IPS-18c (cell line): ENCODE measurements at regions not wholly inside any gene's neighbourhood (a gene's known extent, or its start where the extent isn't known, plus 50 kb on each side); places are given as distances from the start of the nearest gene placed in this dataset.

ENCODE experiments used
- H3K4me3 ChIP-seq: 2 replicates; pipeline ENCODE4 v1.7.0; 2013; ENCODE audit warnings: low read depth, mild to moderate bottlenecking, low read length, moderate library complexity; ENCODE audit not compliant: insufficient read depth
- H3K9me3 ChIP-seq: one replicate; pipeline ENCODE4 v1.6.1; 2013; ENCODE audit warnings: mild to moderate bottlenecking, low read length, moderate library complexity; ENCODE audit not compliant: control insufficient read depth, insufficient read depth

- no peaks in the 10 kb centered on the region for H3K9me3 ChIP-seq
- H3K4me3 ChIP-seq = no peak overlapping the region
Observed at GRCh38 chr9:13556656-13557055, 277.2 kb upstream of the MPDZ start.

- Histone ChIP-seq H3K4me3 (no peak overlapping the region), H3K9me3 (no peaks in the 10 kb centered on the region)
Observed at GRCh38 chr9:13555989-13556500, 276.6 kb upstream of the MPDZ start.

DNA sequence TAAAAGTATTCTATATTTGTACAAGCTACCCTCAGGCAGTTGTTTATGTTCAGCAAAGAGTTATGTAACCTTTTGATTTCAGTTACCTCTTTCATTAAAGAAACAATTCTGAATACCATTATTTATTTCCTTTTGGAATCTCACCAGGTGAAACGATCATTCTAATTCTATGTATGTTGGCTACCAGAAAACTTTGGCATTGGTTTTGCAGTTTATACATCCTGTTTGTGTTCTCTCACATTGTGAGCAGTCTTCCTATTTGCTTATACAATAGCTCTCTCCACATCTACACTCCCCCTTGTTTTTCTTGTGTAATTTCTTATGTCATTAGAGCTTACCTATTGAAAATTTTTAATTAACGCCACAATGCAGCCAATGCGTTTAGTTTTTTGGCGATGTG lies 276.0 kb upstream of the MPDZ start:
- no peaks in the 10 kb centered on the region for H3K9me3 ChIP-seq
- no peak overlapping the region for H3K4me3 ChIP-seq

DNA sequence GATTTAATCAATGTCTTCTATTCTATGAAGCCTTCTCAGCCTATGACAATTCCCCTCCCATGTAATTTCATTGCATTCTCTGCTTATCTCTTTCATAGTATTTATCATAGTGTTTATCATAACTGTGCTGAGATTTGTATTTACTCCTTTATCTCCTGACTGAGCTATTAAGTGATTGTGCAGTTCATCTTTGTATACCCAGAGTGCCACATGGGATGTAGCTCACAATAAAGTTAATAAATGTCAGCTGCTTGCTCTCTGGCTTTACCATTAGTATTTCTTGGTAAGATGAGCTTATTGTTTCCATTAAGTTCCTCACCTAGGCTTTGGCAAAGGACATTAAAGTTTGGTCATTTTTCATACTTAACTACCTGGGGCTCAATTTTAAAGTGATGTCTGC lies 275.1 kb upstream of the MPDZ start:
- H3K4me3 ChIP-seq = no peak overlapping the region
- no peaks in the 10 kb centered on the region for H3K9me3 ChIP-seq

- Histone ChIP-seq H3K9me3 (no peaks in the 10 kb centered on the region), H3K4me3 (no peak overlapping the region)
Observed at GRCh38 chr9:13552606-13553215, 273.2 kb upstream of the MPDZ start.

GRCh38 chr9:13550519-13550918 lies 271.0 kb upstream of the MPDZ start:
- H3K4me3 ChIP-seq = no peak overlapping the region

DNA sequence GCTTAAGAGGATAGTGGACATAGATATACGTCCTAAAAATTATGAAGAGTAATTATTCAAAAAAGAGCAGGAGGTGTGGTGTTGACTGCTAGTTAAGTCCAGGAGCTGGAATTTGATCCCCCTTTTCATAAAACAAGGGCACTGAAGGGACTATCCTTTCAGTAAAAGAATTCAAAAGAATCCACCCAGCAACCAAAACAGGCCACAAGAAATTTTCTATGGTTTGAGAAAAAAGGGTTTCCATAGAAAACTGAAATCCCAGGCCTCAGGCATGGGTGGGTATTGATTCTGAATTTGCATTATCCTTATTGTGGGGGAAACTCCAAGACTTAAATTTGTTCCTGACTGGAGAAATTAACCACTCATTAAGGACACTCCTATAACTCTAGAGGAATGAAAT lies 269.0 kb upstream of the MPDZ start:
- Histone ChIP-seq H3K9me3 (no peaks in the 10 kb centered on the region), H3K4me3 (no peak overlapping the region)

More at GRCh38 chr9:13550519-13550918, 271.0 kb upstream of the MPDZ start:
- H3K9me3 ChIP-seq = no peaks in the 10 kb centered on the region

DNA sequence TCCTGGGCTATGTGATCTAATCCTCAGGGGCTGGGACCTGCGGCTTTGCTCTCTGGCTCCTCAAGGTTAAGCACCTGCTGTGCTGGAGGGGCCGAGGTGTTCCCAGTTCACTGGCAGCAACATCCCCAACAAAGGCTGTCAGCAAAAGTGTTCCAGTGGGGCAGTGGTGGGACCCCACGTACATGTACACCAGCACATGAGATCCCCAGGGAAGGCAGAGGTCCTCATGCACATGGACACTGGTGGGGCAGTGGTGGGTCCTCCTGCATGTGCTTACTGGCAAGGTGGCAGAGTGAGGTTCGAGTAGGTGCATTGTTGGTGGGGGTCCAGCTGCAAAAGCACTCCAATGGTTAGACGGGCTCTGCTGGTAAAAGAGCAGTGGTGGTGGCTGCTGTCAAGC lies 255.6 kb upstream of the MPDZ start:
- H3K9me3 ChIP-seq = no peaks in the 10 kb centered on the region
- H3K4me3 ChIP-seq = no peak overlapping the region

- Histone ChIP-seq H3K9me3 (no peaks in the 10 kb centered on the region), H3K4me3 (no peak overlapping the region)
Observed at GRCh38 chr9:13534006-13534405, 254.5 kb upstream of the MPDZ start.

GRCh38 chr9:13532407-13532806 lies 252.9 kb upstream of the MPDZ start:
- H3K4me3 ChIP-seq = no peak overlapping the region

GRCh38 chr9:13529321-13530104 lies 250.0 kb upstream of the MPDZ start:
- Histone ChIP-seq H3K4me3 (no peak overlapping the region), H3K9me3 (no peaks in the 10 kb centered on the region)

More at GRCh38 chr9:13532407-13532806, 252.9 kb upstream of the MPDZ start:
- H3K9me3 ChIP-seq = no peaks in the 10 kb centered on the region

- no peak overlapping the region for H3K4me3 ChIP-seq
Observed at GRCh38 chr9:13524245-13524644, 244.8 kb upstream of the MPDZ start.

GRCh38 chr9:13520069-13520468 lies 240.6 kb upstream of the MPDZ start:
- Histone ChIP-seq H3K4me3 (no peak overlapping the region), H3K9me3 (no peaks in the 10 kb centered on the region)

More at GRCh38 chr9:13524245-13524644, 244.8 kb upstream of the MPDZ start:
- no peaks in the 10 kb centered on the region for H3K9me3 ChIP-seq

DNA sequence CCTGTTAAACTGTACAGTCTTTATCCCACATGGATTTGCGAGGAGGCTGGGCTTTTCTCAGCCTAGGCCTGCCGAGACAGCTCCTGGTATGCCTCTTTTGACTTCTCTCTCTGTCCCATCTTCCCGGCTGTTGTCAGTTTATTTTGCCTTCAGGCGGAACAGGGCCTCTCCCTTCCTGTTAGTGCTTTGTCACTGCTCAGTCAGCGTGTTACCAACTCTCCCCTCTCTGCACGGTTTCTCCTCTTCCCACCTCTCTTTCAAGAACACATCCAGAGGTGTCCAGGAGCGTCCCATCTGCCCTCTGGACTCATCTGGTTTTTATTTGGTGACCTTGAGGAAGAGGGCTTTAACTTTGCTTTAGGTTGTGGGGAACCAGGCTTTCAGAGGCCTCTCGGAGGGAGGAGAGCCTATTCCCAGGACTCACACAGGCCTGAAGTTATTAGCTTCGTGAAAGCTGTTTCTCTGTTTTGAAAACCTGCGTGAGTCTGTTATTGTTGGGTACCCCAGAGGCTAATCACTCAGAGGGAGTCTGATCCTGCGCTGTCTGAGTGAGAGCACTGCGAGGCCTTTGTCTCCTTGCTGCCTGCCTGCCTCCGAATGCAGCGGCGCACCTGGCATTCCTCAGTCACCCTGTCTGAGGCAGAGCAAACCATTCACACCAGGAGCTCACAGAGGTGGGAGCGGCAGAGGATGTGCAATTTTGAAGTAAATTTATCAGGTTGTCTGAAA lies 234.4 kb upstream of the MPDZ start:
- no peak overlapping the region for H3K4me3 ChIP-seq
- no peaks in the 10 kb centered on the region for H3K9me3 ChIP-seq

DNA sequence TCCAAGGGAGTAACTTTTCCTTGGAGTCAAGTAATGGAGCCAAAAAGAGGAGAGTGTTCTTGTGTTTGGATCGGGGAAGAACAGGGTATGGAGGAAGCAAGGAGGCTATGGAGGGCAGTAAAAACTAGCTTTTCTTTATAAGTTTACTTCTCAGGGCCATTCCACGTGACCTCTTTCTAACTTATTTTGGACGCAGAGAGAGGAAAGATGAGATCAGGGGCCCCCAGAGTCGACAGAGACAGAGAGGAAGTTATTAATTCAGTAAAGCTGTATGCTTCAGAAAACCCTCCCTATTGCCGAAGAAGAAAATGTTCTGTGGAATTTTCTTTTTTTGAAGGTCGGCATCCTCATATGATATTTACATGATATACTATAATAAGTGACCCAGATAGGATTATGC lies 233.8 kb upstream of the MPDZ start:
- no peaks in the 10 kb centered on the region for H3K9me3 ChIP-seq
- no peak overlapping the region for H3K4me3 ChIP-seq

DNA sequence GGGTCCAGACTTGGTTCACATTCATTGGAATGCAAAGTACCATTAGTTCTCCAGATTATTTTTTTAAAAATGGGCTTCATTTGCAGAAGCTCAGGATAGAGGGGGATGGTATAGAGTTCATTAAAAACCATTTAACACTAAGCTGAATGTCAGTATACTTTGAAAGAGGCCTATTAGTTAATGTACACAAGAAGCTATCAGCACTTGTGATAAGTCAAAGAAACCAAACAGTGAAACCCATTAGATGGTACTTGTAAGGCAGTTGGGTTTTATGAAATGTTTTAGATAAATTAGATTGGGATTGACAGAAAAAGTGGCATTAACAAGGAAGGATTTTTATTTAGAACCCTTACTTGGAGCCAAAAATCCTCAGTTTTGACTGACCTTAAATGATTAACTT lies 229.2 kb upstream of the MPDZ start:
- Histone ChIP-seq H3K4me3 (no peak overlapping the region), H3K9me3 (no peaks in the 10 kb centered on the region)

- H3K9me3 ChIP-seq = no peaks in the 10 kb centered on the region
- H3K4me3 ChIP-seq = no peak overlapping the region
Observed at GRCh38 chr9:13508086-13508485, 228.6 kb upstream of the MPDZ start.

DNA sequence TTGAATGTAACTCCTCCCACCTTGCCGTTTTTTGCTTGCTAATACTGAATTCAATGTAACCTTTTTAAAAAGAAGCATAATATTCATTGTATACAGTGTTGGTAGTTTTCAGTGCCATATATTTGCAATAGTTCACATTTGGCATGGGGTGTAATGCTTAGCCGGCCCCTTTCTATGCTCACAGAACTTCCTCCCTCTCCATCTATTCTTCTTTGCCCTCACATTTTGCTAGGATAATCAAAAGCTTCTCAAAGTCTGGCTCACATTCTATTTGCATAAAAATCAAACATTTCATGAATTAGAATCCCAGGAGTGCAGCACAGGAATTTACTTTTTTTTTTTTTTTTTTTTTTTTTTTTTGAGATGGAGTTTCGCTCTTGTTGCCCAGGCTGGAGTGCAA lies 226.3 kb upstream of the MPDZ start:
- Histone ChIP-seq H3K4me3 (no peak overlapping the region), H3K9me3 (no peaks in the 10 kb centered on the region)
